HEK293 (cell line): ENCODE measurements at regions not wholly inside any gene's neighbourhood (a gene's known extent, or its start where the extent isn't known, plus 50 kb on each side); places are given as distances from the start of the nearest gene placed in this dataset.
A peak's percentile ranks its signal among the peaks of the same experiment; 100 is the strongest.

ENCODE experiments used
- CTCF ChIA-PET: fragments of 350-600 bp; formaldehyde crosslinking; extraction: SDS; loops from one replicate; lab custom pipeline; 2021; ENCODE audit warnings: antibody characterized with exemption; lab: Yijun Ruan, JAX
- POLR2A ChIA-PET: fragments of 300-600 bp; formaldehyde crosslinking; extraction: SDS; loops from one replicate; lab custom pipeline; 2020; ENCODE audit warnings: antibody characterized with exemption, inconsistent platforms; lab: Yijun Ruan, JAX
- H3K27ac ChIP-seq: fragments of 200-500 bp; sonication (Bioruptor generic); 2 replicates; pipeline ENCODE4 v1.5.1; 2014; ENCODE audit warnings: low read depth, low read length, control low read depth, inconsistent platforms; ENCODE audit errors: extremely low read depth
- H3K36me3 ChIP-seq, 2 experiments: fragments of 200-500 bp in 1 of 2; sonication (Bioruptor generic) in 1 of 2; 1 replicate in 1 of 2; 2 replicates in 1 of 2; pipeline ENCODE4 v1.5.1; 2014 to 2017; ENCODE audit warnings: inconsistent platforms in 2 of 2, low read length in 2 of 2; ENCODE audit not compliant: control insufficient read depth in 2 of 2, insufficient read depth in 1 of 2
- H3K4me1 ChIP-seq: fragments of 200-500 bp; sonication (Bioruptor generic); 2 replicates; pipeline ENCODE4 v1.5.1; 2014; ENCODE audit warnings: mild to moderate bottlenecking, low read length, inconsistent platforms; ENCODE audit not compliant: control insufficient read depth, insufficient read depth
- H3K4me3 ChIP-seq: 2 replicates; pipeline ENCODE4 v1.5.1; 2011; ENCODE audit warnings: low read depth, mild to moderate bottlenecking, control low read depth, low read length, moderate library complexity
- H3K9me3 ChIP-seq: fragments of 200-500 bp; sonication (Bioruptor generic); 2 replicates; pipeline ENCODE4 v1.5.1; 2014; ENCODE audit warnings: low read depth, low read length, inconsistent platforms; ENCODE audit not compliant: control insufficient read depth, insufficient read depth
- HIC1 ChIP-seq: fragments of 450-650 bp; formaldehyde crosslinking; IDR thresholded peaks from 2 replicates; pipeline ENCODE4 v1.5.1; 2016; ENCODE audit warnings: missing biosample characterization, missing genetic modification characterization
- IKZF3 ChIP-seq: fragments of 450-650 bp; IDR thresholded peaks from 2 replicates; pipeline ENCODE4 v1.5.0; 2018; ENCODE audit warnings: missing biosample characterization, mild to moderate bottlenecking, missing genetic modification characterization, moderate library complexity
- KLF10 ChIP-seq: fragments of 450-650 bp; IDR thresholded peaks from 2 replicates; pipeline ENCODE4 v1.5.1; 2018; ENCODE audit warnings: missing biosample characterization, mild to moderate bottlenecking, missing genetic modification characterization
- MYNN ChIP-seq: fragments of 450-650 bp; formaldehyde crosslinking; IDR thresholded peaks from 2 replicates; pipeline ENCODE4 v1.5.1; 2016; ENCODE audit warnings: missing biosample characterization, missing genetic modification characterization, borderline replicate concordance
- OVOL3 ChIP-seq: fragments of 450-650 bp; formaldehyde crosslinking; IDR thresholded peaks from 2 replicates; pipeline ENCODE4 v1.5.1; 2016; ENCODE audit warnings: missing biosample characterization, missing genetic modification characterization
- ZNF10 ChIP-seq: fragments of 450-650 bp; formaldehyde crosslinking; IDR thresholded peaks from 2 replicates; pipeline ENCODE4 v1.5.1; 2017; ENCODE audit warnings: missing biosample characterization, missing genetic modification characterization
- ZNF16 ChIP-seq: fragments of 450-650 bp; formaldehyde crosslinking; IDR thresholded peaks from 2 replicates; pipeline ENCODE4 v1.5.1; 2016; ENCODE audit warnings: low read depth, missing biosample characterization, missing genetic modification characterization
- ZNF169 ChIP-seq: fragments of 450-650 bp; formaldehyde crosslinking; IDR thresholded peaks from 2 replicates; pipeline ENCODE4 v1.5.1; 2016; ENCODE audit warnings: missing biosample characterization, missing genetic modification characterization
- ZNF184 ChIP-seq: fragments of 450-650 bp; IDR thresholded peaks from 2 replicates; pipeline ENCODE4 v1.5.1; 2018; ENCODE audit warnings: missing biosample characterization, mild to moderate bottlenecking, missing genetic modification characterization
- ZNF23 ChIP-seq: fragments of 450-650 bp; formaldehyde crosslinking; IDR thresholded peaks from 2 replicates; pipeline ENCODE4 v1.5.1; 2016; ENCODE audit warnings: missing biosample characterization, missing genetic modification characterization, borderline replicate concordance
- ZNF423 ChIP-seq: fragments of 450-650 bp; formaldehyde crosslinking; IDR thresholded peaks from 2 replicates; pipeline ENCODE4 v1.5.1; 2016; ENCODE audit warnings: missing biosample characterization, missing genetic modification characterization
- ZNF449 ChIP-seq: fragments of 450-650 bp; formaldehyde crosslinking; IDR thresholded peaks from 2 replicates; pipeline ENCODE4 v1.5.1; 2017; ENCODE audit warnings: missing biosample characterization, mild to moderate bottlenecking, missing genetic modification characterization, moderate library complexity
- ZNF561 ChIP-seq: fragments of 450-650 bp; IDR thresholded peaks from 2 replicates; pipeline ENCODE4 v1.5.1; 2018; ENCODE audit warnings: missing biosample characterization, missing genetic modification characterization, borderline replicate concordance
- ZNF621 ChIP-seq: fragments of 450-650 bp; formaldehyde crosslinking; IDR thresholded peaks from 2 replicates; pipeline ENCODE4 v1.5.1; 2017; ENCODE audit warnings: missing biosample characterization, missing genetic modification characterization
- ZNF654 ChIP-seq: fragments of 450-650 bp; formaldehyde crosslinking; IDR thresholded peaks from 2 replicates; pipeline ENCODE4 v1.5.1; 2016; ENCODE audit warnings: low read depth, missing biosample characterization, missing genetic modification characterization
- ZNF670 ChIP-seq: fragments of 450-650 bp; formaldehyde crosslinking; IDR thresholded peaks from 2 replicates; pipeline ENCODE4 v1.5.1; 2016; ENCODE audit warnings: missing biosample characterization, missing genetic modification characterization, low read depth
- ZNF704 ChIP-seq: fragments of 450-650 bp; formaldehyde crosslinking; IDR thresholded peaks from 2 replicates; pipeline ENCODE4 v1.5.1; 2016; ENCODE audit warnings: missing biosample characterization, missing genetic modification characterization
- ZNF747 ChIP-seq: fragments of 450-650 bp; formaldehyde crosslinking; IDR thresholded peaks from 2 replicates; pipeline ENCODE4 v1.5.1; 2016; ENCODE audit warnings: missing biosample characterization, missing genetic modification characterization
- ZNF792 ChIP-seq: fragments of 450-650 bp; formaldehyde crosslinking; IDR thresholded peaks from 2 replicates; pipeline ENCODE4 v1.5.1; 2016; ENCODE audit warnings: missing biosample characterization, missing genetic modification characterization
- ZNF843 ChIP-seq: fragments of 450-650 bp; formaldehyde crosslinking; IDR thresholded peaks from 2 replicates; pipeline ENCODE4 v1.5.1; 2016; ENCODE audit warnings: missing biosample characterization, missing genetic modification characterization
- ZSCAN23 ChIP-seq: fragments of 450-650 bp; formaldehyde crosslinking; IDR thresholded peaks from 2 replicates; pipeline ENCODE4 v1.5.1; 2016; ENCODE audit warnings: missing biosample characterization, missing genetic modification characterization
- ZSCAN30 ChIP-seq: fragments of 450-650 bp; IDR thresholded peaks from 2 replicates; pipeline ENCODE4 v1.5.1; 2018; ENCODE audit warnings: missing biosample characterization, mild to moderate bottlenecking, missing genetic modification characterization, moderate library complexity
- TF ChIP-seq, protein P1 (sequence below): fragments of 450-650 bp; formaldehyde crosslinking; IDR thresholded peaks from 2 replicates; pipeline ENCODE4 v1.5.1; 2016; ENCODE audit warnings: missing biosample characterization, missing genetic modification characterization
- TF ChIP-seq, protein P2 (sequence below): IDR thresholded peaks from 2 replicates; pipeline ENCODE4 v1.6.1; 2011; ENCODE audit warnings: mild to moderate bottlenecking, low read depth, low read length, borderline replicate concordance

DNA sequence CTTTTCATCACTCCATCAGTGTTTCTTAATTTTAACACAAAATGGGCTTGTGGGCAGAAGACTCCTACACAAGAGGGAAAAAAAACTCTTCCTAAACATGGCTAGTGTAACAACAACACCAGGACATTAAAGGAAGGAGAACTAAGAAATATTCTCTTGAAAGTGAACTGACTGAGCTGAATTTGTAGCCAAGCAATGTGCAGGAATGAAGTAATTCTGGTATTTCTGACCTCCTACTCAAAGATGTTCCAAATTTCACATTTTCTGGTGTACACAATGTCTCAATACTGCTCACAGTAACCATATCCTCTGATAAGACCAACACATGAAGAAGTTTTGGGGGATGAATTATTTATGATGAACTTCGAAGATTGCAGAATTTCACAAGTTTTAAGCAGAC lies 357.3 kb downstream of the DUSP6 start:
- H3K4me1 ChIP-seq, result no peaks in the 10 kb centered on the region
- no peak overlapping the region for H3K27ac ChIP-seq
- H3K36me3 ChIP-seq, result no peaks in the 10 kb centered on the region
- ChIA-PET CTCF (interaction anchor here (2.1 to 2.2 kb wide), 2 partner anchors 11 to 12 kb away, joined by 6 to 7 read pairs; no protein-coding TSS in a partner anchor), POLR2A (interaction anchor here (2.1 kb wide), 1 partner anchor 415 kb away, joined by 6 read pairs; the partner anchor contains the start of gene KITLG)
- H3K9me3 ChIP-seq, result no peaks in the 10 kb centered on the region
- no peak overlapping the region for H3K4me3 ChIP-seq
- TF ChIP-seq ZNF16 (tag by site-specific recombination), result no peak
- no peak for TF ChIP-seq ZNF670 (tag by site-specific recombination)
- no peak for TF ChIP-seq ZNF184 (tag by site-specific recombination)
- TF ChIP-seq ZSCAN30, result no peak
- TF ChIP-seq ZNF792, result no peak
- no peak for TF ChIP-seq IKZF3 (tag by site-specific recombination)
- no peak for TF ChIP-seq ZNF23 (tag by site-specific recombination)
- TF ChIP-seq ZNF621 (tag by site-specific recombination), result no peak
- no peak for TF ChIP-seq ZNF449 (tag by site-specific recombination)
- no peak for TF ChIP-seq ZNF169 (tag by site-specific recombination)
- TF ChIP-seq ZNF10 (tag by site-specific recombination), result no peak
- no peak for TF ChIP-seq ZNF423
- TF ChIP-seq HIC1, result no peak
- TF ChIP-seq ZNF747 (tag by site-specific recombination), result no peak
- no peak for TF ChIP-seq ZSCAN23 (tag by site-specific recombination)
- TF ChIP-seq ZNF561 (tag by site-specific recombination), result no peak
- TF ChIP-seq OVOL3 (tag by site-specific recombination), result no peak
- no peak for TF ChIP-seq MYNN (tag by site-specific recombination)
- TF ChIP-seq ZNF843 (tag by site-specific recombination), result no peak

GRCh38 chr12:88994537-88994936 lies 357.8 kb downstream of the DUSP6 start:
- POLR2A ChIA-PET, result interaction anchor here (2.1 kb wide), 1 partner anchor 414 kb away, joined by 6 read pairs; the partner anchor contains the start of gene KITLG
- CTCF ChIA-PET, result interaction anchor here (0.6 to 2.2 kb wide), 14 partner anchors 11 to 1971 kb away, joined by 3 to 12 read pairs (median 4); no protein-coding TSS in a partner anchor
- Histone ChIP-seq H3K9me3 (no peaks in the 10 kb centered on the region), H3K4me3 (no peak overlapping the region), H3K27ac (no peak overlapping the region), H3K4me1 (no peaks in the 10 kb centered on the region), H3K36me3 (no peaks in the 10 kb centered on the region)
- TF ChIP-seq ZNF10 (tag by site-specific recombination), result no peak

DNA sequence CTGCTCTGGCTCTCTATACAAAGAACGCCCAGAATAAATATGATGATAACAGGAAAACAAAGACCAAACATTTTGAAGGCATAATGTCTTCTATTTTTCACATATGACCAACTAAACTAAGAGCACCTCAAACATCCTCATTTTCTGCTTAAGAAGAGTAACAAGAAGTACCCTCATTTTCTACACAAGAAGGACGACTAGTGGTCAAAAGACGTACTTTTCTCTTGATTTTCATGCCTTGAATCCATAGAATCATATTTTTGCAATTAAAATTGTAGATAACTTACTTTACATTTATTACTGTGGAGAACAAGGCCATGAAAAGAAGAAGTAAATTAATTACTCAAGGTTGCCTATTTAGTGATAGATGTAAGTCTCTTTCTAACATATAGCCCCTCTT lies 358.6 kb downstream of the DUSP6 start:
- CTCF ChIA-PET, result interaction anchor here (0.5 to 2.2 kb wide), 29 partner anchors 9 to 882 kb away, joined by 3 to 12 read pairs (median 4); no protein-coding TSS in a partner anchor
- TF ChIP-seq, protein P1, sequence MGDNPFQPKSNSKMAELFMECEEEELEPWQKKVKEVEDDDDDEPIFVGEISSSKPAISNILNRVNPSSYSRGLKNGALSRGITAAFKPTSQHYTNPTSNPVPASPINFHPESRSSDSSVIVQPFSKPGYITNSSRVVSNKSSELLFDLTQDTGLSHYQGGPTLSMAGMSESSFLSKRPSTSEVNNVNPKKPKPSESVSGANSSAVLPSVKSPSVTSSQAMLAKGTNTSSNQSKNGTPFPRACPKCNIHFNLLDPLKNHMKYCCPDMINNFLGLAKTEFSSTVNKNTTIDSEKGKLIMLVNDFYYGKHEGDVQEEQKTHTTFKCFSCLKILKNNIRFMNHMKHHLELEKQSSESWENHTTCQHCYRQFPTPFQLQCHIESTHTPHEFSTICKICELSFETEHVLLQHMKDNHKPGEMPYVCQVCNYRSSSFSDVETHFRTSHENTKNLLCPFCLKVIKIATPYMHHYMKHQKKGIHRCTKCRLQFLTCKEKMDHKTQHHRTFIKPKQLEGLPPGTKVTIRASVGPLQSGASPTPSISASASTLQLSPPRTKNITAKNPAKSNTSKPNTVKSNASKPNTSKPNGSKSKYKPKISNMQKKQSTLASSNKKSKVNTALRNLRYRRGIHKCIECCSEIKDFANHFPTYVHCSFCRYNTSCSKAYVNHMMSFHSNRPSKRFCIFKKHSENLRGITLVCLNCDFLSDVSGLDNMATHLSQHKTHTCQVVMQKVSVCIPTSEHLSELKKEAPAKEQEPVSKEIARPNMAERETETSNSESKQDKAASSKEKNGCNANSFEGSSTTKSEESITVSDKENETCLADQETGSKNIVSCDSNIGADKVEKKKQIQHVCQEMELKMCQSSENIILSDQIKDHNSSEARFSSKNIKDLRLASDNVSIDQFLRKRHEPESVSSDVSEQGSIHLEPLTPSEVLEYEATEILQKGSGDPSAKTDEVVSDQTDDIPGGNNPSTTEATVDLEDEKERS, result no peak
- TF ChIP-seq ZNF654 (tag by site-specific recombination) (peak; percentile 85), ZNF704 (tag by site-specific recombination) (no peak), KLF10 (tag by site-specific recombination) (no peak)
- TF ChIP-seq, protein P2, sequence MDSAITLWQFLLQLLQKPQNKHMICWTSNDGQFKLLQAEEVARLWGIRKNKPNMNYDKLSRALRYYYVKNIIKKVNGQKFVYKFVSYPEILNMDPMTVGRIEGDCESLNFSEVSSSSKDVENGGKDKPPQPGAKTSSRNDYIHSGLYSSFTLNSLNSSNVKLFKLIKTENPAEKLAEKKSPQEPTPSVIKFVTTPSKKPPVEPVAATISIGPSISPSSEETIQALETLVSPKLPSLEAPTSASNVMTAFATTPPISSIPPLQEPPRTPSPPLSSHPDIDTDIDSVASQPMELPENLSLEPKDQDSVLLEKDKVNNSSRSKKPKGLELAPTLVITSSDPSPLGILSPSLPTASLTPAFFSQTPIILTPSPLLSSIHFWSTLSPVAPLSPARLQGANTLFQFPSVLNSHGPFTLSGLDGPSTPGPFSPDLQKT, result no peak

More for the DNA sequence above, 358.6 kb downstream of the DUSP6 start:
- Histone ChIP-seq H3K27ac (no peak overlapping the region), H3K9me3 (no peaks in the 10 kb centered on the region), H3K4me3 (no peak overlapping the region), H3K36me3 (no peaks in the 10 kb centered on the region), H3K4me1 (no peaks in the 10 kb centered on the region)
- POLR2A ChIA-PET, result interaction anchor here (2.1 kb wide), 1 partner anchor 413 kb away, joined by 6 read pairs; the partner anchor contains the start of gene KITLG
